Parathyroid adenoma (tissue), 2 donors: ENCODE measurements at regions not wholly inside any gene's neighbourhood (a gene's known extent, or its start where the extent isn't known, plus 50 kb on each side); places are given as distances from the start of the nearest gene placed in this dataset.

Experiments
- H2AFZ ChIP-seq: fragments of 300-600 bp; sonication (generic); one replicate; pipeline ENCODE4 v1.7.0; 2017; ENCODE audit warnings: antibody characterized with exemption, mild to moderate bottlenecking
- H3K27ac ChIP-seq: fragments of 300-600 bp; sonication (generic); one replicate; pipeline ENCODE4 v1.7.0; 2017
- H3K27me3 ChIP-seq: fragments of 300-600 bp; sonication (generic); one replicate; pipeline ENCODE4 v1.7.0; 2017; ENCODE audit warnings: low read length; ENCODE audit not compliant: control insufficient read depth, insufficient read depth
- H3K36me3 ChIP-seq: fragments of 300-600 bp; sonication (generic); one replicate; pipeline ENCODE4 v1.7.0; 2017; ENCODE audit warnings: low read length; ENCODE audit not compliant: control insufficient read depth, insufficient read depth
- H3K4me1 ChIP-seq: fragments of 300-600 bp; sonication (generic); one replicate; pipeline ENCODE4 v1.7.0; 2017; ENCODE audit warnings: control low read depth
- H3K4me2 ChIP-seq: fragments of 300-600 bp; sonication (generic); one replicate; pipeline ENCODE4 v1.7.0; 2017; ENCODE audit warnings: low read length
- H3K4me3 ChIP-seq: fragments of 300-600 bp; sonication (generic); one replicate; pipeline ENCODE4 v1.7.0; 2017; ENCODE audit warnings: low read depth, low read length
- H3K79me2 ChIP-seq: fragments of 300-600 bp; sonication (generic); one replicate; pipeline ENCODE4 v1.7.0; 2017; ENCODE audit warnings: control low read depth
- H3K9ac ChIP-seq: fragments of 300-600 bp; sonication (generic); one replicate; pipeline ENCODE4 v1.7.0; 2017; ENCODE audit warnings: mild to moderate bottlenecking
- H3K9me3 ChIP-seq: fragments of 300-600 bp; sonication (generic); one replicate; pipeline ENCODE4 v1.7.0; 2017; ENCODE audit warnings: low read length; ENCODE audit not compliant: control insufficient read depth
- TF ChIP-seq, protein P1 (sequence below): fragments of 300-600 bp; sonication (generic); IDR thresholded peaks from one replicate; pipeline ENCODE4 v1.7.0; 2017; ENCODE audit warnings: antibody characterized with exemption, mild to moderate bottlenecking
- donor health status: primary hyperparathyroidism.

DNA sequence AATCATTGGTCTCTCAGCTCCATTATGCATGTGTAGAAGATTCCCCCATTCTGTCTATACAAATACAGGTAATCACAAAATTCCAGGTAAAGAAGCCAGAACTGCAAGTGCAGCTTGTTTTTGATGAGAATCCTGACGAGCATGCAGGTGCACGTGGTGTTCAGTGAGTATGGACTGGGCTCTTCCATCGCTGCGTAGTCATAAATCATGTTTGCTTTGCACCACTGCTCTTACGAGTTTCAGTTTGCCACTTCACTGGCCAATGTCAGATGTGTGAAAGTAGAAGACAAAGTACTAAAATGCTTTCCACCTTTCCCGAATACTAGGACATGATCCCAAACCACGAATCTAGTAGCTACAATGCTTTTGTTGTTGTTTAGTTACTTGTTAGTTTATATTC lies 390.7 kb downstream of the LIG4 start:
- no peak overlapping the region for H3K27ac ChIP-seq
- TF ChIP-seq, protein P1, sequence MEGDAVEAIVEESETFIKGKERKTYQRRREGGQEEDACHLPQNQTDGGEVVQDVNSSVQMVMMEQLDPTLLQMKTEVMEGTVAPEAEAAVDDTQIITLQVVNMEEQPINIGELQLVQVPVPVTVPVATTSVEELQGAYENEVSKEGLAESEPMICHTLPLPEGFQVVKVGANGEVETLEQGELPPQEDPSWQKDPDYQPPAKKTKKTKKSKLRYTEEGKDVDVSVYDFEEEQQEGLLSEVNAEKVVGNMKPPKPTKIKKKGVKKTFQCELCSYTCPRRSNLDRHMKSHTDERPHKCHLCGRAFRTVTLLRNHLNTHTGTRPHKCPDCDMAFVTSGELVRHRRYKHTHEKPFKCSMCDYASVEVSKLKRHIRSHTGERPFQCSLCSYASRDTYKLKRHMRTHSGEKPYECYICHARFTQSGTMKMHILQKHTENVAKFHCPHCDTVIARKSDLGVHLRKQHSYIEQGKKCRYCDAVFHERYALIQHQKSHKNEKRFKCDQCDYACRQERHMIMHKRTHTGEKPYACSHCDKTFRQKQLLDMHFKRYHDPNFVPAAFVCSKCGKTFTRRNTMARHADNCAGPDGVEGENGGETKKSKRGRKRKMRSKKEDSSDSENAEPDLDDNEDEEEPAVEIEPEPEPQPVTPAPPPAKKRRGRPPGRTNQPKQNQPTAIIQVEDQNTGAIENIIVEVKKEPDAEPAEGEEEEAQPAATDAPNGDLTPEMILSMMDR: no peak
- H3K79me2 ChIP-seq: no peaks in the 10 kb centered on the region
- H3K9ac ChIP-seq: no peak overlapping the region
- no peaks in the 10 kb centered on the region for H3K4me1 ChIP-seq
- no peaks in the 10 kb centered on the region for H3K27me3 ChIP-seq
- H3K4me3 ChIP-seq: no peak overlapping the region
- H3K9me3 ChIP-seq: no peaks in the 10 kb centered on the region
- H2AFZ ChIP-seq: no peak overlapping the region
- H3K4me2 ChIP-seq: no peak overlapping the region
- no peaks in the 10 kb centered on the region for H3K36me3 ChIP-seq

DNA sequence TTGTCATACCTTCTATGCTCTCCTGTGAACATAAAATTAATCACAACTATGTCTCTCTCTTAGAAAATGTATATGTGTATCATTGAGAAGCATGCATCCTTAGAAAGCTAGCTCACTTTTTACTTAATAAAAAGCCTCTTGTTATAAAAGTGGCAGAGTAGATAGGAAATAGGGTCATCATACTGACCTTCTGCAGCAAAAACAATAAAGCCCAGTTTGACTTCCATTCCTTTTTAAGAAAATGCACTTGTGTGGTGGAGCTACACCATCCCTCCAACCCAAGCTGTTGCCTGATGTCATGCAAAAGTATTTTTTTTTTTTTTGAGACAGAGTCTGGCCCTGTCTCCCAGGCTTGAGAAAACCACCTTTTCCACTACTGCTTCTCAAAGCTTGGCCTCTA lies 393.3 kb downstream of the LIG4 start:
- H3K4me1 ChIP-seq: no peaks in the 10 kb centered on the region
- H3K4me3 ChIP-seq: no peak overlapping the region
- H3K4me2 ChIP-seq: no peak overlapping the region
- no peaks in the 10 kb centered on the region for H3K36me3 ChIP-seq
- H3K9ac ChIP-seq: no peak overlapping the region
- TF ChIP-seq, protein P1: no peak
- H3K27ac ChIP-seq: no peak overlapping the region
- H3K9me3 ChIP-seq: no peaks in the 10 kb centered on the region
- no peak overlapping the region for H2AFZ ChIP-seq
- H3K27me3 ChIP-seq: no peaks in the 10 kb centered on the region
- no peaks in the 10 kb centered on the region for H3K79me2 ChIP-seq

DNA sequence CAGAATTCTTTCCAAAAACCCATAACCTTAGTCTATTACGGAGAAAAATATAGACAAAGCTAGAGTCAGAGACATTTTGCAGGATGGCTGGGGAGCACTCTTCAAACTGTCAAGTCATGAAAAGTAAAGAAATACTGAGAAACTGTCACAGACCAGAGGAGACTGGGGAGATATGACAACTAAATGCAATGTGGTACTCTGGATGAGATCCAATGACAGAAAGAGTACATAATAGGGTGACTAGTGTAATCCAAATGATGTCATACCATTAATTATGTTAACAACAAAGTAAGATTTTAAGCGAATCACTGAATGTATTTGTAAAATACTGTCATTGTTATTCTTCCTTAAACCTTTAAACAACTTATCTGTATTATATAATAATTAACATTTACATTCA lies 393.8 kb downstream of the LIG4 start:
- H3K27me3 ChIP-seq: no peaks in the 10 kb centered on the region
- H3K9me3 ChIP-seq: no peaks in the 10 kb centered on the region
- no peak overlapping the region for H2AFZ ChIP-seq
- H3K4me1 ChIP-seq: no peaks in the 10 kb centered on the region
- H3K36me3 ChIP-seq: no peaks in the 10 kb centered on the region
- H3K9ac ChIP-seq: no peak overlapping the region
- H3K4me2 ChIP-seq: no peak overlapping the region
- H3K4me3 ChIP-seq: no peak overlapping the region
- TF ChIP-seq, protein P1: no peak
- H3K27ac ChIP-seq: no peak overlapping the region
- no peaks in the 10 kb centered on the region for H3K79me2 ChIP-seq

DNA sequence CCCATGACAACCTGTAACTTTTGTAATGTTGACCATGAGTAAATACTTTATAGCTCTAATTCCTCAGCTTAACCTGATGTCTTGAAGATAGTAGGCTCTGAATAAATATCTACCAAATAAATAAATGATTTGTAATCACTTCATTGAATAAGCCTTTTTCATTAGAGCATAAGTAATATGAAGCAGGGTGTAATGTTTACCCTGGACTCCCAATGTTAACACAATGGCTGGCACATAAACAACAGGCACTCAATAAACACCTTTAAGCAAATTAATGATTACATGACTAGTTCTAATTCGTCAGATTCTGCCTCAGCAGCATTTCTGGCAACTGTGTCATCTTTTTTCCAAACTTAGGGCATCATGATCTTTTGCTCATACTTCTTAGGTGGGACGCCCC lies 396.3 kb downstream of the LIG4 start:
- H3K9ac ChIP-seq: no peak overlapping the region

More for the DNA sequence above, 396.3 kb downstream of the LIG4 start:
- Histone ChIP-seq H3K79me2 (no peaks in the 10 kb centered on the region), H3K4me2 (no peak overlapping the region), H2AFZ (no peak overlapping the region), H3K4me3 (no peak overlapping the region), H3K27me3 (no peaks in the 10 kb centered on the region), H3K36me3 (no peaks in the 10 kb centered on the region), H3K4me1 (no peaks in the 10 kb centered on the region), H3K27ac (no peak overlapping the region), H3K9me3 (no peaks in the 10 kb centered on the region)
- TF ChIP-seq, protein P1: no peak
